Activated T-cell treated with anti-CD3 and anti-CD28 coated beads, Interleukin-2, amount 50 U/mL, for 72 hours (primary cell): ENCODE measurements at regions not wholly inside any gene's neighbourhood (a gene's known extent, or its start where the extent isn't known, plus 50 kb on each side); places are given as distances from the start of the nearest gene placed in this dataset.
"Not testable (repeated sequence)": the region's sequence is repeated elsewhere in the genome, so short reads cannot be mapped to it uniquely, and the experiment has no call there.

Source experiments
- ATAC-seq, 2 donors: fragments of 150-1000 bp; cut with Tn5 transposase; replicated peaks in 1 of 2; 2 replicates each; pipeline ENCODE4 v1.10.0; 2021; ENCODE audit warnings: moderate library complexity in 2 of 2, mild to moderate bottlenecking in 1 of 2
- DNase-seq, 2 donors: peaks; one replicate each; pipeline ENCODE4 v3.0.0; 2021 to 2022; ENCODE audit warnings: mixed read lengths in 1 of 2
- H3K27ac Mint-ChIP-seq: one replicate; pipeline ENCODE4 v1.8.0; 2022; ENCODE audit warnings: mild to moderate bottlenecking, moderate library complexity, mixed read lengths
- H3K27me3 Mint-ChIP-seq: one replicate; pipeline ENCODE4 v1.8.0; 2022; ENCODE audit warnings: low read depth, mixed read lengths
- H3K36me3 Mint-ChIP-seq, 2 donors: one replicate each; pipeline ENCODE4 v1.8.0; 2022; ENCODE audit warnings: mixed read lengths in 2 of 2, mild to moderate bottlenecking in 1 of 2; ENCODE audit not compliant: insufficient read depth in 2 of 2
- H3K4me1 Mint-ChIP-seq: one replicate; pipeline ENCODE4 v1.8.0; 2022; ENCODE audit warnings: low read depth, mixed read lengths
- H3K4me3 Mint-ChIP-seq, 2 donors: one replicate each; pipeline ENCODE4 v1.8.0; 2022; ENCODE audit warnings: mild to moderate bottlenecking in 2 of 2, mixed read lengths in 2 of 2, moderate library complexity in 2 of 2
- H3K9me3 Mint-ChIP-seq, 2 donors: one replicate each; pipeline ENCODE4 v1.8.0; 2022; ENCODE audit warnings: mixed read lengths in 2 of 2

- DNase-seq (no peak), ATAC-seq (no peak)
- H3K27ac Mint-ChIP-seq, result no peak overlapping the region
- no peak overlapping the region for H3K4me3 Mint-ChIP-seq
- H3K9me3 Mint-ChIP-seq, result peaks cover 0 to 2% of the 10 kb centered on the region in 2 donors
- H3K36me3 Mint-ChIP-seq, result peaks cover 0 to 3% of the 10 kb centered on the region in 2 donors
- no peaks in the 10 kb centered on the region for H3K4me1 Mint-ChIP-seq
- H3K27me3 Mint-ChIP-seq, result peaks cover 5% of the 10 kb centered on the region
Measured at GRCh38 chr4:119958983-119959382, 107.7 kb downstream of the MAD2L1 start.

- Mint-ChIP-seq H3K27me3 (peaks cover 5% of the 10 kb centered on the region), H3K36me3 (peaks cover 0 to 3% of the 10 kb centered on the region in 2 donors), H3K4me3 (no peak overlapping the region), H3K9me3 (peaks cover 2% of the 10 kb centered on the region in 2 donors), H3K4me1 (no peaks in the 10 kb centered on the region), H3K27ac (no peak overlapping the region)
- no peak for ATAC-seq
- DNase-seq, result no peak
Measured at GRCh38 chr4:119955256-119955655, 111.4 kb downstream of the MAD2L1 start.

GRCh38 chr4:119954487-119954886 is 112.2 kb downstream of the MAD2L1 start:
- not testable (repeated sequence) for H3K36me3 Mint-ChIP-seq, H3K4me1 Mint-ChIP-seq, DNase-seq, H3K4me3 Mint-ChIP-seq, H3K27ac Mint-ChIP-seq, H3K9me3 Mint-ChIP-seq, ATAC-seq, H3K27me3 Mint-ChIP-seq

GRCh38 chr4:119946359-119946758 is 120.3 kb downstream of the MAD2L1 start:
- no peak overlapping the region for H3K4me3 Mint-ChIP-seq
- peaks cover 0 to 2% of the 10 kb centered on the region in 2 donors for H3K9me3 Mint-ChIP-seq
- no peaks in the 10 kb centered on the region for H3K36me3 Mint-ChIP-seq
- no peaks in the 10 kb centered on the region for H3K4me1 Mint-ChIP-seq
- ATAC-seq, result no peak
- no peak for DNase-seq
- no peaks in the 10 kb centered on the region for H3K27me3 Mint-ChIP-seq
- H3K27ac Mint-ChIP-seq, result no peak overlapping the region

- no peaks in the 10 kb centered on the region for H3K36me3 Mint-ChIP-seq
- peaks cover 7% of the 10 kb centered on the region for H3K27me3 Mint-ChIP-seq
- no peak overlapping the region for H3K4me3 Mint-ChIP-seq
Measured at GRCh38 chr4:119942806-119943205, 123.8 kb downstream of the MAD2L1 start.

GRCh38 chr4:119940557-119940956 is 126.1 kb downstream of the MAD2L1 start:
- no peaks in the 10 kb centered on the region for H3K4me1 Mint-ChIP-seq
- DNase-seq (no peak), ATAC-seq (no peak)
- H3K9me3 Mint-ChIP-seq, result no peaks in the 10 kb centered on the region
- peaks cover 10% of the 10 kb centered on the region for H3K27me3 Mint-ChIP-seq
- no peak overlapping the region for H3K4me3 Mint-ChIP-seq
- H3K27ac Mint-ChIP-seq, result no peak overlapping the region
- no peaks in the 10 kb centered on the region for H3K36me3 Mint-ChIP-seq

More at GRCh38 chr4:119942806-119943205, 123.8 kb downstream of the MAD2L1 start:
- H3K27ac Mint-ChIP-seq, result no peak overlapping the region
- no peaks in the 10 kb centered on the region for H3K4me1 Mint-ChIP-seq
- DNase-seq (no peak), ATAC-seq (no peak)
- H3K9me3 Mint-ChIP-seq, result peaks cover 0 to 2% of the 10 kb centered on the region in 2 donors

- no peak for ATAC-seq
- H3K4me3 Mint-ChIP-seq, result no peak overlapping the region
- H3K27me3 Mint-ChIP-seq, result peaks cover 10% of the 10 kb centered on the region
- no peaks in the 10 kb centered on the region for H3K36me3 Mint-ChIP-seq
- DNase-seq, result no peak
- no peaks in the 10 kb centered on the region for H3K9me3 Mint-ChIP-seq
- no peak overlapping the region for H3K27ac Mint-ChIP-seq
- H3K4me1 Mint-ChIP-seq, result no peaks in the 10 kb centered on the region
Measured at GRCh38 chr4:119939071-119939995, 127.3 kb downstream of the MAD2L1 start.

- no peak overlapping the region for H3K4me3 Mint-ChIP-seq
- H3K4me1 Mint-ChIP-seq, result no peaks in the 10 kb centered on the region
- no peak for ATAC-seq
- peaks cover 10% of the 10 kb centered on the region for H3K27me3 Mint-ChIP-seq
- H3K9me3 Mint-ChIP-seq, result no peaks in the 10 kb centered on the region
- no peak overlapping the region for H3K27ac Mint-ChIP-seq
- DNase-seq, result no peak
- no peaks in the 10 kb centered on the region for H3K36me3 Mint-ChIP-seq
Measured at GRCh38 chr4:119937746-119938145, 128.9 kb downstream of the MAD2L1 start.

GRCh38 chr4:119933606-119934005 is 133.0 kb downstream of the MAD2L1 start:
- no peaks in the 10 kb centered on the region for H3K9me3 Mint-ChIP-seq
- H3K4me1 Mint-ChIP-seq, result no peaks in the 10 kb centered on the region
- ATAC-seq (no peak), DNase-seq (no peak)
- peaks cover 10% of the 10 kb centered on the region for H3K27me3 Mint-ChIP-seq
- H3K36me3 Mint-ChIP-seq, result no peaks in the 10 kb centered on the region
- no peak overlapping the region for H3K4me3 Mint-ChIP-seq
- H3K27ac Mint-ChIP-seq, result no peak overlapping the region

- no peaks in the 10 kb centered on the region for H3K4me1 Mint-ChIP-seq
- H3K9me3 Mint-ChIP-seq, result no peaks in the 10 kb centered on the region
- no peaks in the 10 kb centered on the region for H3K36me3 Mint-ChIP-seq
- H3K27ac Mint-ChIP-seq, result no peak overlapping the region
- H3K4me3 Mint-ChIP-seq, result no peak overlapping the region
- DNase-seq (no peak), ATAC-seq (no peak)
- no peaks in the 10 kb centered on the region for H3K27me3 Mint-ChIP-seq
Measured at GRCh38 chr4:119932277-119932676, 134.4 kb downstream of the MAD2L1 start.

- no peaks in the 10 kb centered on the region for H3K27me3 Mint-ChIP-seq
- no peak overlapping the region for H3K27ac Mint-ChIP-seq
- H3K9me3 Mint-ChIP-seq, result no peaks in the 10 kb centered on the region
- no peak overlapping the region for H3K4me3 Mint-ChIP-seq
- DNase-seq (no peak), ATAC-seq (no peak)
- no peaks in the 10 kb centered on the region for H3K4me1 Mint-ChIP-seq
- no peaks in the 10 kb centered on the region for H3K36me3 Mint-ChIP-seq
Measured at GRCh38 chr4:119930546-119930945, 136.1 kb downstream of the MAD2L1 start.

- no peaks in the 10 kb centered on the region for H3K4me1 Mint-ChIP-seq
- no peak overlapping the region for H3K27ac Mint-ChIP-seq
- ATAC-seq, result no peak
- no peaks in the 10 kb centered on the region for H3K27me3 Mint-ChIP-seq
- peaks cover 0 to 2% of the 10 kb centered on the region in 2 donors for H3K9me3 Mint-ChIP-seq
- no peak for DNase-seq
- H3K4me3 Mint-ChIP-seq, result no peak overlapping the region
- H3K36me3 Mint-ChIP-seq, result no peaks in the 10 kb centered on the region
Measured at GRCh38 chr4:119921830-119922229, 144.8 kb downstream of the MAD2L1 start.

GRCh38 chr4:119906277-119906676 is 160.4 kb downstream of the MAD2L1 start:
- DNase-seq, result no peak
- H3K4me1 Mint-ChIP-seq, result no peaks in the 10 kb centered on the region
- no peak for ATAC-seq
- peaks cover 1 to 4% of the 10 kb centered on the region in 2 donors for H3K9me3 Mint-ChIP-seq
- no peak overlapping the region for H3K27ac Mint-ChIP-seq
- H3K27me3 Mint-ChIP-seq, result no peaks in the 10 kb centered on the region
- H3K36me3 Mint-ChIP-seq, result no peaks in the 10 kb centered on the region
- H3K4me3 Mint-ChIP-seq, result no peak overlapping the region

- Mint-ChIP-seq H3K4me3 (no peak overlapping the region), H3K9me3 (peaks cover 0 to 2% of the 10 kb centered on the region in 2 donors), H3K27me3 (no peaks in the 10 kb centered on the region), H3K36me3 (no peaks in the 10 kb centered on the region), H3K4me1 (no peaks in the 10 kb centered on the region), H3K27ac (no peak overlapping the region)
- no peak for ATAC-seq
- no peak for DNase-seq
Measured at GRCh38 chr4:119898211-119898610, 168.4 kb downstream of the MAD2L1 start.
